ENCODE measurements at regions not wholly inside any gene's neighbourhood (a gene's known extent, or its start where the extent isn't known, plus 50 kb on each side); places are given as distances from the start of the nearest gene placed in this dataset.
A peak's percentile ranks its signal among the peaks of the same experiment; 100 is the strongest.

GRCh38 chr15:94893091-94893490 lies 661.7 kb downstream of the MCTP2 start:
- DNase-seq (ENCODE audit: low spot score) = no peak

- no peak for DNase-seq (ENCODE audit: low spot score)
Observed at GRCh38 chr15:94894056-94894455, 662.7 kb downstream of the MCTP2 start.

- no peak for DNase-seq (ENCODE audit: low spot score)
Observed at GRCh38 chr15:94909510-94909909, 678.1 kb downstream of the MCTP2 start.

GRCh38 chr15:94910166-94910565 lies 678.8 kb downstream of the MCTP2 start:
- DNase-seq (ENCODE audit: low spot score) = no peak

- DNase-seq (ENCODE audit: low spot score) = no peak
Observed at GRCh38 chr15:94912760-94913159, 681.4 kb downstream of the MCTP2 start.

- no peak for DNase-seq (ENCODE audit: low spot score)
Observed at GRCh38 chr15:94917068-94917467, 685.7 kb downstream of the MCTP2 start.

GRCh38 chr15:94921936-94922335 lies 690.6 kb downstream of the MCTP2 start:
- no peak for DNase-seq (ENCODE audit: low spot score)

GRCh38 chr15:94924057-94924456 lies 692.7 kb downstream of the MCTP2 start:
- no peak for DNase-seq (ENCODE audit: low spot score)

- DNase-seq (ENCODE audit: low spot score) = no peak
Observed at GRCh38 chr15:94924971-94925598, 693.7 kb downstream of the MCTP2 start.

- DNase-seq (ENCODE audit: low spot score) = no peak
Observed at GRCh38 chr15:94925680-94926079, 694.3 kb downstream of the MCTP2 start.

GRCh38 chr15:94927003-94927402 lies 695.6 kb downstream of the MCTP2 start:
- DNase-seq (ENCODE audit: low spot score) = no peak

GRCh38 chr15:94929282-94929681 lies 697.9 kb downstream of the MCTP2 start:
- no peak for DNase-seq (ENCODE audit: low spot score)

GRCh38 chr15:94930441-94930840 lies 699.1 kb downstream of the MCTP2 start:
- no peak for DNase-seq (ENCODE audit: low spot score)

- no peak for DNase-seq (ENCODE audit: low spot score)
Observed at GRCh38 chr15:94930960-94931359, 699.6 kb downstream of the MCTP2 start.

- no peak for DNase-seq (ENCODE audit: low spot score)
Observed at GRCh38 chr15:94934440-94934839, 703.1 kb downstream of the MCTP2 start.

- DNase-seq (ENCODE audit: low spot score) = no peak
Observed at GRCh38 chr15:94937242-94937641, 705.9 kb downstream of the MCTP2 start.

- no peak for DNase-seq (ENCODE audit: low spot score)
Observed at GRCh38 chr15:94943888-94944287, 712.5 kb downstream of the MCTP2 start.

GRCh38 chr15:94951538-94951937 lies 720.2 kb downstream of the MCTP2 start:
- peak; percentile 5 for DNase-seq (ENCODE audit: low spot score)

GRCh38 chr15:94963953-94964352 lies 732.6 kb downstream of the MCTP2 start:
- no peak for DNase-seq (ENCODE audit: low spot score)

GRCh38 chr15:94965593-94965992 lies 734.2 kb downstream of the MCTP2 start:
- DNase-seq (ENCODE audit: low spot score) = no peak

- no peak for DNase-seq (ENCODE audit: low spot score)
Observed at GRCh38 chr15:94968133-94968532, 736.8 kb downstream of the MCTP2 start.

- DNase-seq (ENCODE audit: low spot score) = no peak
Observed at GRCh38 chr15:94970096-94970495, 738.7 kb downstream of the MCTP2 start.

GRCh38 chr15:94970802-94971201 lies 739.4 kb downstream of the MCTP2 start:
- no peak for DNase-seq (ENCODE audit: low spot score)

- peak; percentile 21 for DNase-seq (ENCODE audit: low spot score)
Observed at GRCh38 chr15:94972314-94972713, 741.0 kb downstream of the MCTP2 start.
